HFF-Myc (cell line): ENCODE measurements at regions not wholly inside any gene's neighbourhood (a gene's known extent, or its start where the extent isn't known, plus 50 kb on each side); places are given as distances from the start of the nearest gene placed in this dataset.

ENCODE experiments used
- DNase-seq: peaks from one replicate; pipeline ENCODE4 v3.0.0-alpha.2; 2011; ENCODE audit warnings: low read depth; ENCODE audit errors: extremely low read depth
- H3K4me3 ChIP-seq: replicated peaks from 2 replicates; pipeline ENCODE4 v1.5.1; 2011; ENCODE audit warnings: low read depth, mild to moderate bottlenecking, control low read depth, low read length
- TF ChIP-seq, protein P1 (sequence below): IDR thresholded peaks from 2 replicates; pipeline ENCODE4 v1.5.1; 2012; ENCODE audit warnings: mild to moderate bottlenecking, low read depth, low read length, control low read depth; ENCODE audit errors: missing control alignments

DNA sequence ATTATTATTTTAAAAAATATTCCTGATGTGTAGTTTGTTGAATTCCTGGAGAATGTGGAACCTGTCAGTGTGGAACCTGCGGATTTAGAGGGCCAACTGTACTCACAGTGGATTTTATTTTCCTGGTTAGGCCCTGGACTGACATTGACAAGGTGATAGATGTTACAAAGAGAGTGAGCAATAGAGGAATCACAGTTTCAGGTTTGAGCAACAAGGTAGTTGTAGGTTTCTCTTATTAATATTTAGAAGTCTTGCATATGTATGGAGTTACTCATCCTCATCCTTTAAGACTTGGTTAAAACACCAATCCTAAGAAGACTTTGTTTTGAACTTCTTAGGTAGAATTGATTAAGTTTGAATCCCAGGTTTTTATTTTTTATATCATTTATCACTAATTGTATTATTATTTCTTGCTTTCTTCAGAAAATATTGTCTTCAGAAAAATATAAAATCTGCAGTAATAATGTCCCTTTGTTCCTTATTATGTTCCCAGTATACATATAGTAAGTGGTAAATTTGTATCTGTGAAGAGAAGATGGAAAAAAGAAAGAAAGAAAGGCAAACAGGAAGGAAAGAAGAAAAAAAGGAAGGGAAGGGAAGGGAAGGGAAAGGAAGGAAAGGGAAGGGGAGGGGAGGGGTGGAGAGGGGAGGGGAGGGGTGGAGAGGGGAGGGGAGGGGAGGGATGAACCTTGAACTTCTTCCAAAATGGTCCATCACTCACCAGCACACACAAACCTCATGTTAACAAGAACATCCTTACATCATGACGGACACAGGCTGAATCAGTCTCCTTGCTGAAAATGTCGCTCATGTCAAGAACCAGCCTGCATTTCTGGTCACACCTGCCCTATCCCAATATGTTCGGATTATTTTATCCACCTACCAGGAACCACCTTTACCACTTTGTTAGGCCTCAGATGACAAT is 867.2 kb downstream of the CDH11 start:
- TF ChIP-seq, protein P1, sequence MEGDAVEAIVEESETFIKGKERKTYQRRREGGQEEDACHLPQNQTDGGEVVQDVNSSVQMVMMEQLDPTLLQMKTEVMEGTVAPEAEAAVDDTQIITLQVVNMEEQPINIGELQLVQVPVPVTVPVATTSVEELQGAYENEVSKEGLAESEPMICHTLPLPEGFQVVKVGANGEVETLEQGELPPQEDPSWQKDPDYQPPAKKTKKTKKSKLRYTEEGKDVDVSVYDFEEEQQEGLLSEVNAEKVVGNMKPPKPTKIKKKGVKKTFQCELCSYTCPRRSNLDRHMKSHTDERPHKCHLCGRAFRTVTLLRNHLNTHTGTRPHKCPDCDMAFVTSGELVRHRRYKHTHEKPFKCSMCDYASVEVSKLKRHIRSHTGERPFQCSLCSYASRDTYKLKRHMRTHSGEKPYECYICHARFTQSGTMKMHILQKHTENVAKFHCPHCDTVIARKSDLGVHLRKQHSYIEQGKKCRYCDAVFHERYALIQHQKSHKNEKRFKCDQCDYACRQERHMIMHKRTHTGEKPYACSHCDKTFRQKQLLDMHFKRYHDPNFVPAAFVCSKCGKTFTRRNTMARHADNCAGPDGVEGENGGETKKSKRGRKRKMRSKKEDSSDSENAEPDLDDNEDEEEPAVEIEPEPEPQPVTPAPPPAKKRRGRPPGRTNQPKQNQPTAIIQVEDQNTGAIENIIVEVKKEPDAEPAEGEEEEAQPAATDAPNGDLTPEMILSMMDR, result no peak
- DNase-seq, result no peak
- no peak overlapping the region for H3K4me3 ChIP-seq

DNA sequence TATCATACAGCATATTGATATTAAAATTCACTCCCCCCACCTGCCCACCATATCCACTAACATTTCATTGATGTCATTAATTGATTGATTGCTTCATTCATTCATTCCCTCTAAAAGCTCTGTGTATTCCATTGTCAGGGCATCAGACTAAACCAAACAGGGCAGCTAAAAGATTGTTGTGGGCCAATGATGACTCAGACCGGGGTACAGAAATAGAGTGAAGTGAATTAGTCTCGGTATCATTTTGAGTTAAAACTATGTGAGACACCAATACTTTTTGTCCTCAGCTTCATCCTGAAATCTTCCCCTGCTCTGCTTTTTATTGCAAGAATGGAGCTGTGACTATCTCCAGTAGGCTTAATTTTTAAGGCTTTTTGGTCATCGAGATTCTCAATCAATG is 868.3 kb downstream of the CDH11 start:
- DNase-seq, result no peak
- TF ChIP-seq, protein P1, result no peak
- H3K4me3 ChIP-seq, result no peak overlapping the region

GRCh38 chr16:64253096-64253495 is 868.8 kb downstream of the CDH11 start:
- DNase-seq, result no peak
- no peak overlapping the region for H3K4me3 ChIP-seq
- TF ChIP-seq, protein P1, result no peak

DNA sequence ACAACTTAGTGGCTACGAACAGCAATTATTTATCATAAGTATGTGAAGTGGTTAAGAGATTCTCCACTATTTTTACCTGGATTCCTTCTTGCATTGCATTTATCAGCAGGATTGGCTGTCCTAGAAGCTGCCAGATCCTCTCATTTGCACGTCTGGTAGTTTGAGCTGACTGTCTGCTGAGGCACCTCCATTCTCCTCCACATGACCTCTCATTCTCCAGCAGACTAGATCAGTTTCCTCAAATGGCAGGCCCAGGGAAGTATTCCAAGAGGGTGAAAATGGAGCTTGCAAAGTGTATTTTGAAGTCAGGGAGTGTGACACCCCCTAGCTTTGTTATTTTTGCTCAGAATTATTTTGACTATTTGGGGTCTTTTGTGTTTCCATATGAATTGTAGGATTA is 870.1 kb downstream of the CDH11 start:
- no peak overlapping the region for H3K4me3 ChIP-seq
- TF ChIP-seq, protein P1, result no peak
- no peak for DNase-seq

- H3K4me3 ChIP-seq, result no peak overlapping the region
- no peak for DNase-seq
- TF ChIP-seq, protein P1, result no peak
Observed at GRCh38 chr16:64250866-64251265, 871.0 kb downstream of the CDH11 start.

DNA sequence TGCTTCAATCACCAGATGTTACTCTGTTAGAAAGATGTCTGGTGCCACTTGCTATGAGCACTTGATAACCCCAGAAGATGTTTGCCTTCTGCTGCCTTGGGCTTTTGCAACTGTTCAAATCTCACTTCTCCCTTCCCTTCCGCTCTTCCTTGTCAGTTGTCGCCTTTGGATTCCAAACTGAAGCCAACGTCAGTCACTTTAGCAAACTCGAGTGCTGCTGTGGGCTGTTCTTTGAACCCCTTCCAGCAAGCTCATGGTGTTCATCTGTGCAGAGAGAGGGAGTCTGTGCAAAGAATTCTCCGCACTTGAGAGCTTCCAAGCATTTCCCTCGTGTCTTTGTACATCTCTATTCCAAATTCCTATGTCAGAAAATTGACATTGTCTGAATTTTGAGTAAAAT is 879.4 kb downstream of the CDH11 start:
- TF ChIP-seq, protein P1, result no peak
- no peak for DNase-seq
- no peak overlapping the region for H3K4me3 ChIP-seq
